ENCODE measurements at regions not wholly inside any gene's neighbourhood (a gene's known extent, or its start where the extent isn't known, plus 50 kb on each side); places are given as distances from the start of the nearest gene placed in this dataset.
"Not testable (repeated sequence)": the region's sequence is repeated elsewhere in the genome, so short reads cannot be mapped to it uniquely, and the experiment has no call there.

DNA sequence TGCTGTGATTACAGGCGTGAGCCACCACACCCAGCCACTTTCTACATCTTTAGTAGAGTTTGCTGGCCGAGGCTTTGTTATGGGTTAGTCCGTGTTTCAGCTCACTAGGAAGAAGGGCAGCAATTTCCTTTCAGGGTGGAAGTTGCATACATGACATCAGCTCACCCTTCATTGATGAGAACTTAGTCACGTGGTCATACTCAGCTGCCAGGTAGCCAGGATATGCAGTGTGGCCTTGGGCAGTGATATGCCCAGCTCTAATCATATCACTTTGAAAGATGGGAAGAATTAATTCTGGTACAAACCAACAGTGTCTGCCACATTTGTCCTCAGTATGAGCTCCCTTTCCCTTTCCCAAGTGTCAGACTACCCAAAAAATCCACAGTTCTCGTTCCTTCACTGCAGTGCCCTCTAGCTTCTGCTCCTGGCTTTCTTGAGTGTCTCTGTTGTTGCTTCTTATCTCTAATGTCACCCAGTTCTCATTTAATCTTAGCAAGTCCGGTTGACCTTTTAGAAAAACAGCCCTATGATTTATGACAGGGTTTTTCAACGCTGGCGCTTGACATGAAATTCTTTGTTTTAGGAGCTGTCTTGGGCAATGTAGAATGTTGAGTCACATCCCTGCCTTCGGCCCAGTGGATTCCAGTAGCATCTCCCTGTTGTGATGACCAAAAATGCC lies 108.7 kb upstream of the ITGB1 start:
- peak; percentile 60 for DNase-seq

DNA sequence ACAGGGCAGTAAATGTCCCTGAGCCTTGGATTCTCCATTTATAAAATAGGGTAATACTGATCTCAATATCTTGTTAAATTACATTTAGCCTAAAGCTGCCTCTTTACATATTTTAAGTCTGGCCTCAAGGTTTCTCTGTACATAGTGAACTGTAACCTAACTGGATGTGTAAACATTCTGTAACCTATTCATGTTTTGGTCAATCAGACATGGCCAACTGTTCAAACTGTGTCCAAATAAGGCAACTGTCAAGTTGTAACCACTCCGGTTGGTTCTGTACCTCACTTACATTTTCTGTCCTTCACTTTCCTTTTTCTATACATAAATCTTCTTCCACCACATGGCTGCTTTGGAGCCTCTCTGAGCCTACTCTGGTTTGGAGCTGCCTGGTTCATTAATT lies 107.1 kb upstream of the ITGB1 start:
- DNase-seq, result no peak

DNA sequence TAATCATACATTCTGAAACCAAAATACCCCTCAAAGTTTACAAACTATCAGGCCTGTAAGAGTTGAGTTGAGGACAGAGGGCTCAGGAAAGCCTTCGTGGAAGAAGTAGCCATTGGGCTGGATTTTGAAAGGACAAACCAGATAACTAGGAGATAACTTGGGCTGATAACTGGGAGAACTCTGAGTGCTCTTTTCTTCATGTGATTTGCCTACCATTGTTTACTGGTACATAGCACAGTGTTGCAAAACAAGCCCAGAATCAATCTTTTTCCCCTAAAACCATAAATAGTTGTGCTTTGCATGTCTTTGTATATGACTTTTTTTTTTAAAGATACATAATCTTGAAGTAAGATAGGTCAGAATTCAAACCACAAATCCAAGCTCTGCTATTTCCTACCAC lies 106.7 kb upstream of the ITGB1 start:
- no peak for DNase-seq

DNA sequence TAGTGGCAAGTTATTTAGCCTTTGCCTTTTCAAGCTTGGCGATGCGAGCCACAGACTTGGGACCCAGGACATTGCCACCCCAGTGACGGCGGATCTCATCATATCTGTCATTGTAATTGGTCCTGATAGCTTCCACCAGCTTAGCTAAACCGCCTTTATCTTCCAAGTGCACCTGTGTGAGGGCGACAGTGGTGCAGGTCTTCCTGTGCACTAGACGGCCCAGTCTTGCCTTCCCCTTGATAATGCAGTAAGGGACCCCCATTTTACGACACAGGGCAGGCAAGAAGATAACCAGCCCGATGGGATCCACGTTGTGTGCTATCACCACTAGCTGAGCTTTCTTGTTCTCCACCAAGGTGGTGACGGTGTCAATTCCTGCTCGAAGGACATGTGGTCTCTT lies 99.6 kb upstream of the ITGB1 start:
- DNase-seq, result no peak

DNA sequence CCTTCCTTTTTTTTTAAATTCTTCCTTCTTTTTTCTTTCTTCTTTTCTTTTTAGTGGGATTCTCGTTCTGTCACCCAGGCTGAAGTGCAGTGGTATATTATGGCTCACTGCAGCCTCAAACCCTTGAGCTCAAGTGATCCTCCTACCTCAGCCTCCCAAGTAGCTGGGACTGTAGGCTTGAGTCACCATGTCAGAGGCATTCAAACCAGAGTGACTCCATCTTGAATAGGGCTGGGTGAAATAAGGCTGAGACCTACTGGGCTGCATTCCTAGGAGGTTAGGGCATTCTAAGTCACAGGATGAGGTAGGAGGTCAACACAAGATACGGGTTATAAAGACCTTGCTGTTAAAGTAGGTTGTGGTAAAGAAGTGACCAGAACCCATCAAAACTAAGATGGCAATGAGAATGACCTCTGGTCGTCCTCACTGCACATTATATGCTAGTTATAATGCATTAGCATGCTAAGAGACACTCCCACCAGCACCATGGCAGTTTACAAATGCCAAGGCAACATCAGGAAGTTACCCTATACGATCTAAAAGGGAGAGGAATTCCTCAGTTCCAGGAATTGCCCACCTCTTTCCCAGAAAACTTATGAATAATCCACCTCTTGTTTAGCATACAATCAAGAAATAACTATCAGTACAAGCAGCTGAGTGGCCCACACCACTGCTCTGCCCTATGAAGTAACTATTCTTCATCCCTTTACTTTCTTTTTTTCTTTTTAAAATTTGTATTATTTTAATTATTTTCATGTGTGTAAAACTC lies 99.0 kb upstream of the ITGB1 start:
- no peak for DNase-seq

DNA sequence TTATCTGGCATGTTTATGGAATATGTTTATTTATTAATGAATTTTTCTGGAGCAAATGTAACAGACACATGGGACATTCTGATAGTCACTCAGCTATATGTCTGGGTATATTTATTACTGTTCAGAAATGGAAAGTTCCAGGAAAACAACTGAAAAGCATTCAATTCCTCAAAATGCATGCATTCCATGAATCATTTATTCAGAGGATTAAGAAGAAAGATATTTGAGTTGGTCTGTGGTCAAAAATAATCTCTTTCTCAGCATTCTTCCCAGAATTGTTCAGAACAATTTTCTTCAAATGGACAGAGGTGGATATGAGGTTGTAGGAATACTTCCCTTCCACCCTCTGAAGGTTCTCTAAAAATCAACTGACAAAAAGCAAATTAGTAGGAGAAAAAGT lies 97.6 kb upstream of the ITGB1 start:
- DNase-seq, result no peak

DNA sequence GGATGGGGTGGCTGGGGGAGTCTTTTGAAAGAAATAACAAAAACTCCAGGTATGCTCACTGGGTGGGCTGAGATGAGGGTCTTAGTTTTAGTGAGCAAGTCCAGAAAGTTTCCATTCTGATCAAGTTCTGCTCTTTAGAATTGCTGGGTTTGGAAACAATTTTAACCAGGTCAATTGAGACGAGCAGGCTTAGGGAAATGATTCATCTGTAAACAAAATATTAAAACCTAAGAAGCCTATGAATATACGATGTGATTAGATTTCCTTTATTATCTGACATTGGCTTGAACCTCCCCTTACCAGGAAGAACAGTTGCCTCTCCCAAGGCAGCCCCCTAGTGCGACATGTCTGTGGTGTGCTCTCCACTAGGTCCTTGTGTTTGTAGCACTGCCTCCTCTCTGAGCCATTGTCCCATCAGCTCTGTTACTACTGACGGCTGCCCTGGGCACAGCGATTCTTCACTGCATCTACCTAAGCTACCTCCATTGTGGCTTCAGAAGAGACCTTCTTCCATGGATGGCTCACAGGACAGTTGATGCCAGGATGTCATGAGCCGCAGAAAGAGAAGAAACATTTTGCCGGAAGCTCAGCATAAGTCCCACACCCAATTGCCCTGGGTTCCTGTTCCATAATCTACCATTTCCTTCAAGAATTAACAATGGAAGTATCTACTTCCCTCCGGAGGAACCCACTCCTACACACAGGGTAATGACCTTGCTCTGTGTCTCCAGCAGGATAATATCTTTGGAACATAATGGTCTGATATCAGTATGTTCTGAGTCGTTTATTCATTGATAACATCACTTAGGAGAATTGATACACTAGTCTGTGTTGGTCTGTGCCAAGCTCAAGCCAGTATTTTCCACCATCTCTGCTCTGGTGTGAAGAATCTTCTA lies 95.1 kb upstream of the ITGB1 start:
- DNase-seq, result no peak

DNA sequence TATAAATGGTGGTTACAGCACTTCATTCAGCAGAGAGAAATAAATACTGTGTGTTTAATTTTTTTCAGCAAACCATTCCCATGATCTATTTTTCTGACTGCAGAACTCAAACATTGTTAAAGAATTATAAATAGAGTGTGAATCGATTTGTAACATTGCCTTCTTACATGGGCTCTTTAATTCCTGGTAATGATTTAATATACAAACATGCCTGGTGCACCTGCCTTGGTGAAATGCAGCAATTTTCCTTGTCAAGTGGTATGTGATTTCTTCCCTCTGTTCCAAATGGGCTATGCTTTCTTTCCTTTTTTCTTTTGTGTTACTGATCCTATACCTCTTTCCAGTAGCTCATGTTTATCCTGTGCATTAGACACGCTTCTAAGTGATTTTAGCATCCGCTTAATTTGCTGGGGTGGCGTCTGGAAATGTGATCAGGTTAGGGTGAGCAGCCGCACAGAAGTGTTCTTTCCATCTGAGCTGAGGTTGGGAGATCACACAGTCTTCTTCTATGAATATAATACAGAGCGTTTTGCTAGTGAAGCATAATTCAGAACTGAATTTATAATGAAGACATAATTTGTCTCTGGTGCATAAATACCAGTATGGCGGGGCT lies 94.3 kb upstream of the ITGB1 start:
- DNase-seq, result no peak

DNA sequence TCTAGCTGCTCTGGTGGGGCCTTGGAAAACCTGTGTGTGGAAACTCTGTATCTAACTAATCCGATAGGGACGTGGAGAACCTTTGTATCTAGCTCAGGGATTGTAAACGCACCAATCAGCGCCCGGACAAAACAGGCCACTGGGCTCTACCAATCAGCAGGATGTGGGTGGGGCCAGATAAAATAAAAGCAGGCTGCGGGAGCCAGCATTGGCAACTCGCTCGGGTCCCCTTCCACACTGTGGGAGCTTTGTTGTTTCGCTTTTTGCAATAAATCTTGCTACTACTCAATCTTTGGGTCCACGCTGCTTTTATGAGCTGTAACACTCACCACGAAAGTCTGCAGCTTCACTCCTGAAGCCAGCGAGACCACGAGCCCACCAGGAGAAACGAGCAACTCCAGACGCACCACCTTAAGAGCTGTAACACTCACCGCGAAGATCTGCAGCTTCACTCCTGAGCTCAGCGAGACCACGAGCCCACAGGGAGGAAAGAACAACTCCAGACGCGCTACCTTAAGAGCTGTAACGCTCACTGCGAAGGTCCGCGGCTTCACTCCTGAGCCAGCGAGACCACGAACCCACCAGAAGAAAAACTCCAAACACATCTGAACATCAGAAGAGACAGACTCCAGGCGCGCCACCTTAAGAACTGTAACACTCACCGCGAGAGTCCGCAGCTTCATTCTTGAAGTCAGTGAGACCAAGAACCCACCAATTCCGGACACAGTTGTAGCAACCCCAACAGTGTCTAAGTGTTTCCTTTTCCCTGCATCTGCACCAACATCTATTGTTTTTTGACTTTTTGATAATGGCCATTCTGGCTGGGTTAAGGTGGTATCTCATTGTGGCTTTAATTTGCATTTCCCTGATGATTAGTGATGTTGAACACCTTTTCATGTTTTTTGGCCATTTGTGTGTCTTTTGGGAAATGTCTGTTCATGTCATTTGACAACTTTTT lies 92.2 kb upstream of the ITGB1 start:
- DNase-seq, result not testable (repeated sequence)

DNA sequence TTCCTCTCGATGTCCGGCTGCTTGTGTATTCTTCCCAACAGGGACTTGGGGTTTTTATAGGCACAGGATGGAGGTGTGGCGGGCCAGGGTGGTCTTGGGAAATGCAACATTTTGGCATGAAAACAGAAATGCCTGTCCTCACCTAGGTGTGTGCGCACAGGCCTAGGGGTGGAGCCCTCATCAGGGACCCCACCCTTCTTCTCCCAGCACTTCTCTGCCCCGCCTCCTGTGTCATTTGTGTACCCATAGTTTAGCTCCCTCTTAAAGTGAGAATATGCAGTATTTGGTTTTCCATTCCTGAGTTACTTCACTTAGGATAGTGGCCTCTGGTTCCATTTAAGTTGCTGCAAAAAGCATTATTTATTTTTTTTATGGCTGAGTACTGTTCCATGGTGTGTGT lies 90.2 kb upstream of the ITGB1 start:
- DNase-seq, result no peak

DNA sequence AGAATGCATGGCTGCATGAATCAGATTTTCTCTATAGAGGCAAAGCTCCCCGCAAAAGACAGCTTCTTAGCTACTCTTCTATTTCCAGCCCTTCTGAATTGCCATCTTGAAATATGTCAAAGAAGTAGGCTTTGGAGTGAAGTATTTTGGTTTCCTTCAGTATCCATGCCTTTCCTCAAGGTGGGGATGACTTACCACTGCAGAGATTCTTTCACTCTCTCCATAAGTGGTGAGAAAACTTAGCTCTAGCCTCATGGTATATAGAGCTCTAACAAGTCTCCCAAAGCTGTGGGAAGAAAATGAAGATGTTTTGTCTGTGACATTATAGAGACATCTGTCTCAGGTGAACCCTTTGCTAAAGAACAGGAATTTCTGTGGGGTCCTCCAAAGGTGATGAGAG lies 89.6 kb upstream of the ITGB1 start:
- no peak for DNase-seq

DNA sequence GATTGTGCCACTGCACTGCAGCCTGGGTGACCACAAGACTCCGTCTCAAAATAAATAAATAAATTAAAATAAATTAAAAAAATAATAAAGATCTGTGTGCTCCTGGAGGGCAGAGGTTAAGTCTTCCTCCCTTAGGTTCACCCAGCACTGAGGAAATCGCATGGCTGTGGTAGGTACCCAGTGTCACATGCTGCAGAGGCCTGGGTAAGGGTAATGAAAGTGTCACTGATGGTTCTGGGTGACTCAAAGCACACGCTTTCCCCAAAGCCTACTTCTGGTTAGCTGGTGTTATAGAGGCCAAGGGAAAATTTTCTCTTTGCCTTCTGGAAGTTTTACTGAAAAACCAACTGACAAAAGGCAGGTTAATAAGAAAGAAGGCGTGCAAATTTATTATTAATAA lies 88.8 kb upstream of the ITGB1 start:
- DNase-seq, result no peak

DNA sequence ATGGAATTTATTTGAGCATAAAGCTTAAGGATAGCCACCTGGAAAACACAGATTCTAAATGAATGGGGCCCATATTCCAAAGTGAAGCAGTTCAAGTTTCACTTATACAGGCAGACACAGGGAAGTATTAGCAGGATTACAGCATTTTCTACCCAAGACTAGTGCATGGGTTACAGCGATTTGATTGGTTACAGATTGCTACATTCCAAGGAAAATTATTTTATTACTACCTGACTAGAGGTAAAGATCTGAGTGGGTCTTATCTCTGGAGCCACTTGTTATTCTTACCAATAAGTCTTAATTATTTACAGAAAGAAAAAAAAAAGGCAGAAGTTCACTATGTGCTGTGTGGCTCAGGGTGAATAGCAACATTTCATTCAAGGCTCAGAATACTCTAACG lies 87.4 kb upstream of the ITGB1 start:
- DNase-seq, result no peak

DNA sequence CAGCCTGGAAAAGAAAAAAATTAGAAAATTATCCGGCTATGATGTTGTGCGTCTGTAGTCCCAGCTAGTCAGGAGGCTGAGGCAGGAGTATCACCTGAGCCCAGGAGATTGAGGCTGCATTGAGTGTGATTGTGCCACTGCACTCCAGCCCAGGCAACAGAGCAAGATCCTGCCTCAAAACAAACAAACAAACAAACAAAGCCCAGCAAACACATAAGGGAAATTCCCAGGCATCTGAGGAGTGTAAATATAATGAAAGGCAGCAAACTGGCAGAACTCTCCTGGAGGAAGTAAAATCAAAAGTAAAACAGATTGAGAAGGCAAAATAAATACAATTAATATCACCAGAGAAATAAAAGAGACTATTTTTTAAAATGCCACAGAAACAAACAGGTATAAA lies 84.5 kb upstream of the ITGB1 start:
- no peak for DNase-seq

DNA sequence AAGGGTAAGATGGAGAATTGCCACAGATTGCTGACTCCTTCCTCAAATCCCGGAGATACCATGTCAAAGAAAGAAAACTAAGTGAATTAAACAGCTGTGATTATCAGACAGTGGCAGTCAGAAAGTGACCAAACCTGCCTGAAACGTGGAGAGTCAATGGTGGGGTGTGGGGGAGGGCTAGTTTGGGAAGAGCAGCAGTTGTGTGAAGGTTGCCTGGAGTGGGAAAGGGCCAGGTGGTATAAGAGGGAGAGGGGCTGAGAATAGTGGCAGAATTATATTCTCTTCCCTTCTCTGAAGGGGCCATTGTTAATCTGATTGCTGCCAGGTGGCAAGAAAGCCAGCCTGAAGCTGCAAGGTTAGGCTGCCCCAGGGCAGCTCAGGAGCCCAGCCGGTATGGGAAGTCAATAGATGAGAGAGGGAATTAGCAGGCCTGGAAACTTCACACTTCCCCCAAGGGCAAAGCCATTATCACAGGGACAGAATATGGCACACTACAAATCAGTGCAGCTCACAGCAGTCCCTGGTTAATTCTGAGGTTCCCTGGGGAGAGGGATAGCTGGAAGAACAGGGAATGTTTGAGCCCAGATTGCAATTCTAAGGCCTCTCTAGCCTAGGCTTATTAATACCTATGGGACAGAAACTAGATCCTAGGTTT lies 83.9 kb upstream of the ITGB1 start:
- DNase-seq, result no peak

DNA sequence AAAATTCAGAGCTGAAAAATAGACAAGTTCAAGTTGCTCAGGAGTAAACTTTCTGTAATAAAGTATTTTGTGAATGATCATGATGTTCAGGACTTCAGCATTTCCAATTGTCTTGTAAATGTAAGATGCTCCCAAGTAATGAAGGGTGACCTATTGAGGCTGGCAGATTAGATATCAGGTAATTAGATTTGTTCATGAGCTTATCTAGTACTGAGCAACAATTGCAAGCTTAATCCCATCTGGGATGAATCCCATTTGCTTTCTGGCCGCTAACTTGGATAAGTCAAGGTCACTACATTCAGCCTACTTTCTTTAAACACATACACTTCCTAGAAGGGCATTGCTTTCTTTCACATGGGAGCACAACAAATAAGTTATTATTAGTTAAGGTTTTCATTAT lies 82.4 kb upstream of the ITGB1 start:
- no peak for DNase-seq

DNA sequence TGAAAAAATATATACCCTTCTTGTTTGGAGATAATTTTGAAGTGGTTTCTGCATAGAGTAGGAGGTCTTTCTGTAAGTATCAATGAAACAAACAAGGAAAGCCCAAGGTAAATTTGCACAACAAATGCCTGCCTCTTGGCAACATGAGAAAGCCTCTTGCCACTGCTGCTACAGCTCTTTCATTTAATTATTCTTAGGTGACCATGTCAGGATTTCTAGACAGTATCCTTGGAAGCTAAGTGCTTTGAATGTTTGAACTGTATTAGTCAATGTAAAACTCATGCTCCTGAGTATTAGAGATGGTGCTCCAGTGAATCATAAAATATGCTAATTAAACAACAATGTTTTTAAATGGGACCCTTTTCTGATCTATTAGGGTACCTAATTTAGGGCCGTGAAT lies 81.2 kb upstream of the ITGB1 start:
- DNase-seq, result no peak

DNA sequence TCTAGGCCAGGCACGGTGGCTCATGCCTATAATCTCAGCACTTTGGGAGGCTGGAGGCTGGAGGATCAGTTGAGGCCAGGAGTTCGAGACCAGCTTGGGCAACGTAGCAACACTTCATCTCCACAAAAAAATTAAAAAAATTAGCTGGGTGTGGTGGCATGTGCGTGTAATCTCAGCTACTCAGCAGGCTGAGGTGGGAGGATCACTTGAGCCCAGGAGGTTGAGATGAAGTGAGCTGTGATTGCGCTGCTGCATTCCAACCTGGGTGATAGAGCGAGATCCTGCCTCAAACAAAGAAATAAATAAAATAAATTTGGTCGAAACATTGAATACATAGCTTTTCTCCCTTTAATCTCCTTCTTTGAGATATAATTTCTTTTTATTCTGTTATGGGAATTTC lies 80.6 kb upstream of the ITGB1 start:
- DNase-seq, result no peak

DNA sequence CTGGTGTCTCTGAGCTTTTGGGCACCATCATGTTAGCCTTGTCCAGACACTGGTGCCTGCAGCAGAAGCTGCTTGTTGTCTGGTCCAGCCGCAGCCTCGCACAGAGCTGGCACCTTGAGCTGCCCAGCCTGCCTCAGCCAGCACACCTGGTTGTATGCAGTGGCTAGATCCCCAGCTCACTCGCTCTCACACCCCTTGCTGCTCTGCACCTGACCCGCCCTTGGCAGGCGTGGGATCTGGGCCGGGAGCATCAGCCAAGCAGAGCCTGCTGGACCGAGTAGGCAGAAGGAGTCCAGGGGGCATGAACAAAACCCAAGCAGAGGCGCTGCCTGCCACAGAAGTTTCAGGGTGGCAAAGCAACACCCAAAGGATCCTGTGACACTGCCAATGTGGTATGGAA lies 79.7 kb upstream of the ITGB1 start:
- DNase-seq, result no peak

DNA sequence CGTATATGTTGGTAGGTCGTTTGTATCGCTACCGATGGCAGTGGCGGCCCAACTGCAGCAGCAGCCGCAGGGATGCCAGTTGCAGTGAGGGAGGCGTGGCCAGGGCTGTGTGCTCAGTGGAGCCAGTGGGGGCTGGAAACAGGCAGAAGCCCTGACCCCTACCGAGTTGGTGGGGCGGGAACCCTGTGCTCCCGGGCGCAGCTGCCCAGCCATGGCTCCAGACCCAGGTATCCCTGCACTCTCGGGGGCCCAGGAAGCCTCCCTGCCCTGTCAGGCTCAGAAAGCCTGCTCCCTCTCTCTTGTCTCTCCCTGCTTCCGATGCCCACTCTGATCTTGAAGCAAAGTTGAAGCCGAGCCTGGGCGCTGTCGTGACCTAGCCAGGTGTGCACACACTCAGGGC lies 78.6 kb upstream of the ITGB1 start:
- no peak for DNase-seq

DNA sequence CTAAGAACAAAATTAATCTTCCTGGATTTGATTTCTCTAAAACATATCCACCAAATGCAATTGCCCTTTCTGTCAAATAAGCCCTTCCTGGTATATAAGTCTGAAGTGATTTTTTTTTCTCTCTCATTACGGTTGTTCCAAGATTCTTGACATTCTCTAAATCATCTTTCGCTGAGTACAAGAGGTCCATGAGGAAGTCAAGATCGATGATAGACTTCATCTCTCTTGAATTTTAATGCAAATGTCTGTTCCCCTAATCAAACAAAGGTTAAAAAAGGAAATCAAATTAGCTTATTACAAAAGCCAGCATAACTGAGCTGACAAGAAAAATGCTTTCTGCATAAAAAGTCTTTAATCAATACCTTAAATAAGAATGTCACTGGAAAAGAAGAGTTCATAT lies 77.4 kb upstream of the ITGB1 start:
- no peak for DNase-seq

DNA sequence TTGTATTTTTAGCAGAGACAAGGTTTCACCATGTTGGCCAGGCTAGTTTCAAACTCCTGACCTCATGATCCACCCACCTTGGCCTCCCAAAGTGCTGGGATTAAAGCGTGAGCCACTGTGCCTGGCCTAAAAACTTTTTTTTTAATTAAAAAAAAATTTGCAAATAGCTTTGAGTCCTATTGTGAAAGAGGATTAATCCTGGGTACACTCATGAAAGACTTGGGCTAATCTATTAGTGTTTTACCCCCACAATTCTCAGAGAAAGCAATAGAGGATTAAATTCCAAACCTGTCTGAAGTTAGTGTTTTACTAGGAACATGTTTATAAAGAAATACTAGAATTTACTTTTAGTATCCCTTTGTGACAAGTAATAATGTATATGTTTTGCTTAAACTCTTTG lies 76.9 kb upstream of the ITGB1 start:
- DNase-seq, result no peak
